Fibroblast of skin of scalp (primary cell): ENCODE measurements at regions not wholly inside any gene's neighbourhood (a gene's known extent, or its start where the extent isn't known, plus 50 kb on each side); places are given as distances from the start of the nearest gene placed in this dataset.
"Not testable (repeated sequence)": the region's sequence is repeated elsewhere in the genome, so short reads cannot be mapped to it uniquely, and the experiment has no call there.

Experiments used
- DNase-seq: peaks from one replicate; pipeline ENCODE4 v3.0.0-alpha.2; 2013

DNA sequence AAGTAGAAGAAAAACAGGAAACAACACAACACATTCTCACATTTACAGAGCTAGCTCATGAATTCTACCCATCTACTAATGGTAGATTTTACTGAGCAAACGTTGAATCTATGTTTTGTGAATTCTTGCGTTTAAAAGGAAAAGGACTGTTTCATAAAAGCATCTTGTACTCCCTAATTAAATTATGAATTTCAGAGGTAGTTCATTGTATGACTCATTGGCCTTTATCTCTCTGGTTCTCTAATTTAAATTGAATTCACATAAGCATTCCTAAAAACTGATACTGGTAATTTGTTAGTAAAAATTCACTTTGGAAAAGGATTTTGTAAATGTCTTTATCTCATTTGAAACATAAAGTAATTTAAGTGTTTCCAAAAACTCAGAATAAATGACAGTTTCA, 687.3 kb downstream of the BRINP3 start:
- no peak for DNase-seq

GRCh38 chr1:189803364-189803763, 674.3 kb downstream of the BRINP3 start:
- no peak for DNase-seq

DNA sequence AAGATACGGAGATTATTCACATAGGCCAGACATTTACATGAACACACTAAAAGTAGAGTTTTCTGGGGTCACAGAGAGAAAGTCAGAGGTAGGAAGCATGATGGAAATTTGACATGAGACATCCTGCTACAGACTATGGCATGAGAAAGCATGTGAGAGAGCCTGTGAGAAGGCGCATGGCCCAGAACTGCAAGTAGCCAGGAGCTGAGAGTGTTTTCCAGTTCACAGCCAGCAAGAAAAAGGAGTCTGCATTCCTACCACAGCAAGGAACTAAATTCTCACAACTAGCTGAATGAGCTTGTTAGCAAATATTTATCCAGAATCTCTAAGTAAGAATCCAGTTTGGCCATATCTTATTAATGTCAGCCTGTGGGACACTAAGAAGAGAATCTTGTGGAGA, 673.3 kb downstream of the BRINP3 start:
- no peak for DNase-seq

DNA sequence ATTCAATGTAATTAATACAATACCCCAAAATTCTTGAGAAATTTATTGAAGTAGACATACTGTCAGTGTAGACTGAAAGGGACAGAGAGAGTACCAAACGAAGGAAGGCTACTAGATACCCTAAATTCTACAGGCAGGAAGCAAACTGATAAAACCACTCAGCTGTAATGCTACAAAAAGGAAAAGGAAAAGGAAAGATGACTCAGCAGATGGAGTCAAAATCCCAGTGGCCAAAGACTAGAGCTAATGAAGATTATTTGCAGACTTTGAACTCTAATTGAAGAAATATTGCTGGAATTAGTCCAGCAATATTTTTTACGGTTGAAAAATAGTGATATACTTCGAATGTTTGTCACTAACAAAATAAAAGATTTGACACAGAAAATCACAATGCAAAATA, 671.9 kb downstream of the BRINP3 start:
- DNase-seq = no peak

- DNase-seq = not testable (repeated sequence)
These were observed 667.0 kb downstream of the BRINP3 start for GRCh38 chr1:189810639-189811038.

DNA sequence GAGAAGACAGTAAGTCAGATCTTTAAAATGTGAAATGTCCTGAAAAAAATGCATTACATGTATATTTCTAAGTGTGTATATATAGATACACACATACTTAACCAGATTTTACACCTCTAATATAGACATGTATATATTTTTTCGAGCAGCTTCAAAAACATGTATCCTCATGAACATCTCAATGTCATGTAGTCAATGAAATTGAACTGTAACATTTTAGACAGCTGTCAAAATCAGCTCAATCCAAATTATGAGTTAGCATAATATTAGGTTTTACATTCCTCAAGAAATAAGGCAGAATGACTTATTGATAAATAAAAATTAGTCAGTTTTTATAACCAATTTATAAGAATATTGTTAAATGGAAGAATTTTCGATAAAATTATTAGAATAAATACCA, 665.7 kb downstream of the BRINP3 start:
- DNase-seq = no peak

- DNase-seq = no peak
These were observed 661.1 kb downstream of the BRINP3 start for GRCh38 chr1:189816558-189816957.

DNA sequence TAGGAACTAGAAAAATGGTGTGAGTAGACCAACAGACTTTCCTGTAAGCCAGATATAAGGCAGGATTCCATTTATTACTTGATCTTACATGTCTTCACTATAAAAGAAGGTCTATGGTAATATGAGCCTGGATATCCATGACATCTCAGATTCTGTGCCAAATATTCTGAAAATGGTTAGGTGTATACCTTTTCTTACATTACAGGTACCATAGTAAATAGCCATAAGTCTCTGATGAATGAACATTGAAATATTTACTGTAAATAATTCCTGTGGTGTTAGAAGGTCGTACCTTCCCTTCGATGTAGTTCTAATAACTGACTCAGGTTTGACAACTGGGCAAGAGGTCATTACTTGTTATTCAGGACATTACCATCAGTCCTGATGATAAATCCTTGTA, 657.9 kb downstream of the BRINP3 start:
- DNase-seq = no peak

- peak; percentile 23 for DNase-seq
These were observed 655.8 kb downstream of the BRINP3 start for GRCh38 chr1:189821833-189822232.

- DNase-seq = no peak
These were observed 642.9 kb downstream of the BRINP3 start for GRCh38 chr1:189834813-189835212.

GRCh38 chr1:189847613-189848012, 630.1 kb downstream of the BRINP3 start:
- DNase-seq = no peak

DNA sequence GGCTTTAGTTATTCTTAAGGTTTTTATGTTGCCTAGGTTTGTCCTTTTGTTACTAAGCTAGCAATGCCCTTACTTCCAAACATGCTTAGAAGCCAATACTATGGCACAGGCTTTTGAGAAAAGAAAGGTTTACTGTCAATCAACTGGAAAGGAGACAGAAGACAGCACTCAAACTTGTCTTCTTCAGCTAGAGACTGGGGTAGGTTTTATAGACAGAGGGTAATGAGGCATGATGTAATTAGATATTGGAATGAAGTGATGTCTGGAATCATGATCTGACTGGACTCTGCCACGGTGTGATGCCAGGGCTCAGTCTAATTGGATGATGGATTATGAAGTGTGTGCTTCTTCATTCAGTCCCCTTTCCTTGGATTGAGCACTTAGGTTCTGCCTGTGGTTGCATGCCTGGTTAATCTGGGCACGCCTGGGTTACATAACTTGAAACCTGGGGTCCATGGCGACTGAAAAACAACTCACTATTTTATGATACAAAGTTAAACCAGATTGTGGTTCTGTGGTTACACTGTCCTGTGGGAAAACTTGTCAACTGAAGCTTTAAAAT, 625.8 kb downstream of the BRINP3 start:
- DNase-seq = no peak

DNA sequence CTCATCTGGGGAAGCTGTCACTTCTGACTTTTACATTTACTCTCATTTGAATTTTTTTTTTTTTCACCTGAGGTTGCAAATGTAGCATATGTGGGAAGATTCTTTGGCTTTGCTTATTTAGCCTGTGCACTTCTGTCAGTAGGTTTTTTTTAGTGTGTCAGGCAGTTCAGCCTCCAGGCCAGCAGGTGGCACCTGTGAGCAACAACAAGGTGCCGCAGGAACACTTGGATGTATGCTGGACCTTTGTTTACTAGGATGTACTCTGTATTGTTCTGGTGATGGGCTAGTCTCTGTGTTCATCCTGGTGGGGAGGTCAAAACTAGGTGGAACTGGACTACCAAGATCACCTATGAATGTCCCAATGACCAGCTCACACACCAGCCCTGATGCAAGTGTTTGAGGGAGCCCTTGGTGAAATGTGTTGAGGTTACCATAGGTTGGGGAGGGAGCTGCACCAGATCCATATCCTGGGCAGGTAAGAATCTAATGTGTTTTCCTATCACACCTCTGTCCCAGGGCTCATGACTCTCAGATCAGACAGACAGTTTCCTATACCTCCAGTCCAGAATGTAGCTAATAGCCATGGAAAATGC, 618.2 kb downstream of the BRINP3 start:
- peak; percentile 1 for DNase-seq

DNA sequence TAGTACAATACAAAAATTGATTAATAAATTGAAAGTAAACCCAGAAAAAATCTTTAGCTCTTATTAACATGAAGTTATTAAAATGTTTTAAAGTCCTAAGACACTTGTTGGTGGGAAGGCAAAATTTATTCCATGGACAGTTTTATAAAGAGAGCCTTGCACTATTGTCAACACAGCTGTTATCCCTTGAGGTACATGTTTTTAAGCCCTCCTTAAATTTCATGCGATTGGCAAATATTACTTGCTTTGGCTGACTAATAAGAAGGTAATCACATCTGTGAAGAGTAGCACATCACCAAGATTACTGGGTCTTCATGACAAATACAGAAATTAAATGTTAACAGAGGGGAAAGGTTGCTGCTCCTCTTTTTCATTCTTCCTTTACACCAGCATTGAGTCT, 611.1 kb downstream of the BRINP3 start:
- DNase-seq = no peak

DNA sequence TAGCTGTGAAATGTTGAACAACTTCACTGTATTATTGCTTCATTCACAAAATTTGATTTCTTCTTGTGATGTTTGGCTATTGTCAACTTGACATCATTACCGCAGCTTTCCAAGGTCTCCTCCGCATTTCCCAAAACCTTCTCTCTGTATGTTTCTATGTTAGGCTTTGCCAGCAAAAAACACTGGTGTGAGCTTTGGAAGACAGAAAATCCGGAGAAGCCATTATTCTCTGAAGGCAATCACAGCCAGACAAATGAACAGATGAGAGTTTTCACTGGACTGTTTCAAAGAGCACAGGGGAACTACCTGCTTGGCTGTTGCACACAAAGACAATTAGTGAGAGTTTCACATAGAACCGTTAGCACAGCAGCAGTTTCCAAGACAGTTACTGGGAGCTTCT, 609.6 kb downstream of the BRINP3 start:
- DNase-seq = no peak

GRCh38 chr1:189874715-189875435, 602.8 kb downstream of the BRINP3 start:
- DNase-seq = no peak

DNA sequence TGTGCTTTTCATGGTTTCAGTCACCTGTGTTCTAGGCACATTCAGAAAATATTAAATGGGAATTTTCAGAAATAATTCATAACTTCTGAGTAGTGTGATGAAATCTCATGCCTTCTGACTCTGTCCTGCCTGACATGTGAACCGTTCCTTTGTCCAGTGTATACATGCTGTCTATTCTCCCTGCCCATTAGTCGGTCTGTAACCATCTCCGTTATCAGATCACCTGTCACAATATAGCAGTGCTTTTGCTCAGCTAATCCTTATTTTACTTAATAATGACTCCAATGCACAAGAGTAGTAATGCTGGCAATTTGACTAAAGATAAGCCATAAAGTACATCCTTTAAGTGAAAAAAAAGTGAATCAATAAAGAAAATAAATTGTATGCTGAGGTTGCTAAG, 597.5 kb downstream of the BRINP3 start:
- no peak for DNase-seq

DNA sequence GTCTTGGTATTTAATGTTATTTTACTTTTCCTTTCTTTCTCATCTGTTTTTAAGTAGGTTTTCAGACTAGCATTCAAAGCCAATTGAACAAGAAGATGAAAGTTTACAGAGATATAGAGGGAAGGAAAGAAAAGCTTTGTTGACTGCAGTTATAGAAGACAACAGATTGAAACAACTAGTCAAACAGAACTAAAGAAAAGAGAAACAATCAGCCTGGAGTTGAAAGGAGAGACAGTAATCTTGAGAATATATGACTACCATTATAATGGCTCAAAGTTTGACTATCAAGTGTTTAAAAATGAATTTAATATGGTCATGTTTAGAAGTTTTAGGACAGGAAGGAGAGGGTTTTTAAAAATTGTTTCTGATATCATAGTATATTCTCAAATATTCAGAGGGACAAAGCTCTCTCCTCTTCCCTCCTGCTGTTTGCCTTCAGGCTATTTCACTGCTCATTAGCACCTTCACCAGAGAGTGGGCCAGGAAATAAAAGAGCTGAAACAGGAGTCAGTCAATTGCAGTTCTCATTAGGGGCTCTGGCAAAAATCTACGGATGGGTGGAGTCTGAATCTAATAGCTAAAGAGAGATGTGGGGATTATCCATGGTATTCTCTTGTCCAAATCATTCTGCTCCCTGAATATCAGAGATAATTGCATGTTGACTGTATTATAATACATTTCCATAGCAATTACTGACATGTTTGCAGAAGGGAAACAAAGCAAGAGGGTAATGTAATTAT, 577.8 kb downstream of the BRINP3 start:
- no peak for DNase-seq

DNA sequence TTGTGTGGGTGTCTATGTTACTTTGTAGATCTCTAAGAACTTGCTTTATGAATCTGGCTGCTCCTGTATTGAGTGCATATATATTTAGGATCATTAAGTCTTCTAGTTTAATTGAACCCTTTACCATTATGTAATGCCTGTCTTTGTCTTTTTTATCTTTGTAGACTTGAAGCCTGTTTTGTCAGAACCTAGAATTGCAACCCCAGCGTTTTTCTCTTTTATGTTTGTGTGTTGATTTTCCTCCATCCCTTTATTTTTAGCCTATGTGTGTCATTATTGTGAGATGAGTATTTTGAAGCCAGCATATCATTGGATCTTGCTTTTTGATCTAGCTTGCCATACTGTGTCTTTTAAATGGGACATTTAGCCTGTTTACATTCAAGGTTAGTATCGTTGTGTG, 573.2 kb downstream of the BRINP3 start:
- DNase-seq = no peak

- DNase-seq = no peak
These were observed 569.6 kb downstream of the BRINP3 start for GRCh38 chr1:189908113-189908512.

DNA sequence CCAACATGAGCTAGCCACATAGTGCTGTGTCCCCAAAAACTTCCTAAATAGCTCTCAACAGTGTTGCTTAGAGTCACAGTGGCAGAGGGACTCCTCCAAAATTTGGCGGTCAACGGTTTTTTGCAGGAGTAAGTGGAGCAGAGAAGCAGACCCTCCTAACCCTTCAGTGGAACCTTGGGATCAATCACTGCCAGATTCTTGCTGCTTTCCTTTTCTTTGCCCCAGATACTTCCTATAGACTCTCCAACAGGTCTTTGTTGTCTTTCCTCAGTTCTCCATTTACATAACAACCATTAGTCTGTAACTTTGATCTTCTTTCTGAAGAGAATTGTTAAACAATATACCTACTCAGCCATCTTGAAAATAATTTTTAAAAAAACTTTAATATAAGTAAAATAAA, 556.1 kb downstream of the BRINP3 start:
- no peak for DNase-seq

- no peak for DNase-seq
These were observed 550.0 kb downstream of the BRINP3 start for GRCh38 chr1:189927641-189928040.

DNA sequence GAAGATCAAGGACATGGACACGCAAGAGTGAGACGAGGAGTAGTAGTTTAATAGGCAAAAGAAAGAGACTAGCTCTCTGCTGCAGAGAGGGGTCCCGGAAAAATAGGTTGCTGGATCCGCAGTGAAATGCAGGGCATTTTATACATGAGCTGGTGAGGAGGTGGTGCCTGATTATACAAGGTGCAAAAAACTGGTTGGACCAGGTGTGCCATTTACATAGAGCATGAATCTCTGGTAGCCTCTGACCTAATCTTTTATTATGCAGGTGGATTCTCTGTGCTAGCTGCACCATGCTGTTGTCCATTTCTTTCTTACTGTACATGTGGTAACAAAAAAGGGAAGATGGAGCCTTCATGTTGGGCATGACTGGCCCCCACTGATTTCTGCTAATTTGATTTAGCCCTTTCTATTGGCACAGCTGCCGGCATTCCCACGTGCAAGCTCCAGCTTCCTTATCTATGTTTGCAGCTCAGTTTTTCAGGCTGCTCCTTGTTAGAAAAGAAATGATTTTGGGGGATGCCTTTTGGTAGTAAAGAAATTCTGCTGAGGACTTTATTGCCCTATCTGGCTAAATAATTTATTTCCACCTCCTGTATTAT, 548.1 kb downstream of the BRINP3 start:
- no peak for DNase-seq
